ENCODE measurements at regions not wholly inside any gene's neighbourhood (a gene's known extent, or its start where the extent isn't known, plus 50 kb on each side); places are given as distances from the start of the nearest gene placed in this dataset.
A peak's percentile ranks its signal among the peaks of the same experiment; 100 is the strongest.
"Not testable (repeated sequence)": the region's sequence is repeated elsewhere in the genome, so short reads cannot be mapped to it uniquely, and the experiment has no call there.

GRCh38 chr16:85273293-85273692 lies 161.0 kb upstream of the CIBAR2 start:
- no peak for DNase-seq (ENCODE audit: low read depth in 2 of 3, low spot score in 2 of 3)

DNA sequence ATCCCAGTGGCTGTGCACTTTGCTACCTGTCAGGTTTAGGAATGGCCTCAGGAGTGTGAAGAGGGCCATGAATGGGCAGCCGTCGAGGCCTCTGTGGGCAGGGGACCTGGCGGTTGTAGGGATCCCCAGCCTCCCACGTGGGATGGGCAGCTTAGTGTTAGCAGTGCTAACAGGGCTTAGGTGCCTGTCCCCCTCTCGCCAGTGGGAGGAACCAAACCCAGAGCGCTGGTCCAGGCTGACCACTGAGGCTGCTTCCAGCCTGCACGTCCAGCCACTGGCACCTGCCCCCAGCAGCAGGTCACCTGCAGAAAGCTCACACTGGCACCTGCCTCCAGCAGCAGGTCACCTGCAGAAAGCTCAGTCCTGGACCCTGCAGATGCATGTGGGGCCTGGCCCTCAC lies 162.2 kb upstream of the CIBAR2 start:
- DNase-seq (ENCODE audit: low read depth in 2 of 3, low spot score in 2 of 3): no peak

DNA sequence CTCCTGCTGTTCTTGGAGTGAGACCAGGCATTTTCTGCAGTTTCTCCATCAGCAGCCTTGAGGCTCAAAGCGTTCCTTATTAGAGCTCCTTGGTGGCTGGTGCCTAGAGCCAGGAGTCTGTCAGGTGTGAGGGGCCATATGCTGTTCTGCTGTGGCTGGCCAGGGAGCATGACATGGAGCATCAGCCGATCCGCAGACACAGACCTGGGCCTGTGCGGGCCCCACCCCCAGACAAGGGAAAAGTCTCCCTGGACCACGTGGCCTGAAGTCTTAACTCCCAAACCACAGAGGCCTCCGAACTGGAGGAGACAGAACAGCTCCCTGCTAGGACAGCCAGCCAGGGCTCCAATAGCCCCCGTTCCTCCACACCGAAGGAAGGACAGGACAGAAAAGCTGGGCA lies 162.7 kb upstream of the CIBAR2 start:
- DNase-seq (ENCODE audit: low read depth in 2 of 3, low spot score in 2 of 3): no peak

DNA sequence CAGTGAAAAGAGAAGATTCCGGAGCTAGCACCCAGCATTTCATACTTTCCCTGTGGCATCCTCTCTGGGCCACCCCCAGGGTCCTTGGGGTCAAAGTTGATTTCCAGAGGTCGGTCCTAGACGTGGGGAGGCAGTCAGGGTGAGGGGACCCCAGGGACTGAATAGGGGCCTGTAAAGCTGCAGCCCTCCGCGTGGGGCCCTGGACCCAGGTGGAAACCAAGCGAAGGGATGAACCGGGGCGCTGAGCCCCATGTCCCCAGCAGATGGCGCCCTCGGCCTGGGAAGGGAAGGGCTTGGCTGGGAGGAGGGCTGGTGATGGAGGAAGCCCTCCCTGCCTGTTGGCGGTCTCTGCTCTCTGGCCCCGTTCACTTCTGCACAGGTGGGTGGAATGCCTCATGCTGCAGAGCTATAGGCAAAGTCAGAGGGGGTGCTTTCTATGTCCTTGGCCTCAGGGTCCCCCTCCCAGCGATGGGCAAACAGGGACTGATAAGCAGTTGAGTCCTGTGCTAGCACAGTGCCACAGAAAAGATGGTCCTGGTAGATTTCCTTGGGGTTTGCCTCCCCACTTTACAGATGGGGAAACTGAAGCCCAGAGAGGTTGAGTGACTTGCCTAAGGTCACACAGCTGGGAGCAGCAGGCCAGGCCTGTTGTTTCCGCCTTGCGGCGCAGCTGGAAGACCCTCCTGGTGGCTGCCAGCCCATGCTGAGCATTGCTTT lies 163.4 kb upstream of the CIBAR2 start:
- peak; percentile 40 to 78 (median 68) for DNase-seq (ENCODE audit: low read depth in 2 of 3, low spot score in 2 of 3)

DNA sequence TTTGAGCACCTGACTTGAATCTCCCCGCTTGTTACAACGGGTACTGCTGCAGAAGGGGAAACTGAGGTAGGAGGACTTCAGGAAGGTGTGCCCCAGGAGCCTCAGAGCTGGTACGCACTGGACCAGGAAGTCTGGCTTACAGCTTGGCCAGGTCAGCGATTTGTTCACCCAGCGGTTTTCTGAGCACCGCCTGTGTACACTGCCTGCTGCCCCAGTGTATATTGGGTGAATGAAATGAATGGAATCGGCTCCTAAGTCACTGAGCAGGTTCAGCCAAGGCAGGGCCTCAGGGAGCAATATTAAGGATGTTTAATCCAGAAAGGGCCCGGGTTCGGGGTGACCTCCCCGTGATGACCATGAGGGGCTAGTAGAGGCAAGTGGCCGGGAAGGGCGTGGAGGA lies 164.0 kb upstream of the CIBAR2 start:
- DNase-seq (ENCODE audit: low read depth in 2 of 3, low spot score in 2 of 3): no peak

GRCh38 chr16:85276721-85277120 lies 164.4 kb upstream of the CIBAR2 start:
- no peak for DNase-seq (ENCODE audit: low read depth in 2 of 3, low spot score in 2 of 3)

GRCh38 chr16:85278839-85279238 lies 166.6 kb upstream of the CIBAR2 start:
- DNase-seq (ENCODE audit: low read depth in 2 of 3, low spot score in 2 of 3): no peak

- DNase-seq (ENCODE audit: low read depth in 2 of 3, low spot score in 2 of 3): no peak
These were observed 167.1 kb upstream of the CIBAR2 start for GRCh38 chr16:85279402-85279801.

GRCh38 chr16:85279825-85280545 lies 167.7 kb upstream of the CIBAR2 start:
- no peak for DNase-seq (ENCODE audit: low read depth in 2 of 3, low spot score in 2 of 3)

GRCh38 chr16:85281181-85281580 lies 168.9 kb upstream of the CIBAR2 start:
- no peak for DNase-seq (ENCODE audit: low read depth in 2 of 3, low spot score in 2 of 3)

- no peak for DNase-seq (ENCODE audit: low read depth in 2 of 3, low spot score in 2 of 3)
These were observed 170.6 kb upstream of the CIBAR2 start for GRCh38 chr16:85282842-85283241.

DNA sequence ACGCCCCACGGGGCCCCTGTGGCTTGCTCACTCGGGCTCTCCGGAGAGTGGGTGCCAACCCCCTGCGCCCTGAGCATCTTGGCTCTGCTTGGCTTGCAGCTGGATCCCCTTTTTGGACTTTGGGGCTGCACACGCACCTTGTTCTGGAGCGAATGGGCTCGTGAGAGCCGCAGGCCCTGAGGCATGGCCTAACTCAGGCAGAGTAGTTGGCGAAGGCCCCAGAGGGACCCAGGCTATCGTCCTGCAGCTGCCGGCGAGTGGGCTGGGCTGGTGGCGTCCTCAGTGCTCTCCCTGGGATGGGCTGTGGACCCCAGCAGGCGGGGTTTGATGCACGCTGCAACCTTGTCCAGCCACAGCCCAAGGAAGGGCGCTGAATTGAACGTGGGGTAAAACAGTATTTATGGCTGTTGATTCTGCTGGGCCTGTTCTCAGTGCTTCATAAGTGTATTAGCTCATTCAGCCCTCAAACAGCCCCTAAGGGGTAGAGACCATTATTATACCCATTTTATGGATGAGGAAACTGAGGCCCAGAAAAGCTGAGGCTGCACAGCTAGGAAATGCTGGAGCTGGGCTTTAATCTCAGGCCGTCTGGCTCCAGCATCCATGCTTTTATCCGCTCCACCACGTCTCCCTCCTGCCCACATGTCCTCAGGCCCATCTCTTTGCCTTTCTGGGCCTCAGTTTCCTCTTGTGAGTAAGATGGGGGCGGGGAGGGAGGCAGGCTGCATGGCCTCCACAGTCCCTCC lies 171.2 kb upstream of the CIBAR2 start:
- no peak for DNase-seq (ENCODE audit: low read depth in 2 of 3, low spot score in 2 of 3)

- DNase-seq (ENCODE audit: low read depth in 2 of 3, low spot score in 2 of 3): no peak
These were observed 172.0 kb upstream of the CIBAR2 start for GRCh38 chr16:85284141-85284817.

GRCh38 chr16:85285681-85286065 lies 173.4 kb upstream of the CIBAR2 start:
- no peak for DNase-seq (ENCODE audit: low read depth in 2 of 3, low spot score in 2 of 3)

DNA sequence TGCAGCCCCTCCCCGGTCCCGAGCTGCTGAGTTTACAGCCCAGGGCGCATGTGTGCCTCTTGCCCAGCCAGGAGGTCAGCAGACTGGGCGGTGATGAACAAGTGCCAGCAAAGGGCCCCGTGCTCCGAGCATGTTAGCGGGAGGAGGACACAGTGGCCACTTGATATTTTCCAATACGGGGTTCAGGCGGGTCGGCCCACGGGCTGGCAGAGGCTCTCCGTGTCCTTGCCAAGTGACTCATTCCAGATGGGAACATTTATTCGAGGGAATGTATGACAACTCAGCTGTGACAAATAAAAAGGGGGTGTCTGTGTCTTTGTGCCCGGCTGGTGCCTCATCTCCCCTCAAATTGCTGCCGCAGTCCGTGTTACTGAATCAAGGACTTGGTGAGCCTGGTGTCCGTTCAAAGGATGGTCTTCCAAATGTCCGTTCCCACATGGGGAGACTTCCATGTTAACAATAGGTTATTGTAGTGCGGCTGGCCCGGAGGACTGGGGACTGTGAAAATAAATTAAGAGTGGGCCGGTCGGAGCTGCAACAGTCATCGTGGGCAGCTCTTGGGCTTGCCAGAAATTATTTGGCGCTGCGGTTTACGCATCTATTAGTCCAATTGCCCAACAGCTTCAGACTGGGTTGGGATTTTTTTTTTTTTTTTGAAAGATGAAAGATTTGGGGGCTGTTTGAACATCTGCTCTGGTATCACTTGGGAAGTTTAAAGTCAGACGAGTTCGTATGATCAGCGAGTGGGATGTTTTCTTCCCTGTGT lies 174.0 kb upstream of the CIBAR2 start:
- DNase-seq (ENCODE audit: low read depth in 2 of 3, low spot score in 2 of 3): no peak

GRCh38 chr16:85286951-85287814 lies 174.9 kb upstream of the CIBAR2 start:
- no peak for DNase-seq (ENCODE audit: low read depth in 2 of 3, low spot score in 2 of 3)

DNA sequence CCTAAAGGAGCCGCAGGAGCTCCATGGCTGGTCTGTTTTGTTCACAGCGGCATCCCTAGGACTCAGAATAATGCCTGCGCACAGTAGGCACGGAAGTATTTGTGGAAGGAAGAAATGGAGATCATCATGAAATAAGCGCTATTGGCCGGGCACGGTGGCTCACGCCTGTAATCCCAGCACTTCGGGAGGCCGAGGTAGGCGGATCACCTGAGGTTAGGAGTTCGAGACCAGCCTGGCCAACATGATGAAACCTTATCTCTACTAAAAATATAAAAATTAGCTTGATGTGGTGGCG lies 175.5 kb upstream of the CIBAR2 start:
- DNase-seq (ENCODE audit: low read depth in 2 of 3, low spot score in 2 of 3): not testable (repeated sequence)

DNA sequence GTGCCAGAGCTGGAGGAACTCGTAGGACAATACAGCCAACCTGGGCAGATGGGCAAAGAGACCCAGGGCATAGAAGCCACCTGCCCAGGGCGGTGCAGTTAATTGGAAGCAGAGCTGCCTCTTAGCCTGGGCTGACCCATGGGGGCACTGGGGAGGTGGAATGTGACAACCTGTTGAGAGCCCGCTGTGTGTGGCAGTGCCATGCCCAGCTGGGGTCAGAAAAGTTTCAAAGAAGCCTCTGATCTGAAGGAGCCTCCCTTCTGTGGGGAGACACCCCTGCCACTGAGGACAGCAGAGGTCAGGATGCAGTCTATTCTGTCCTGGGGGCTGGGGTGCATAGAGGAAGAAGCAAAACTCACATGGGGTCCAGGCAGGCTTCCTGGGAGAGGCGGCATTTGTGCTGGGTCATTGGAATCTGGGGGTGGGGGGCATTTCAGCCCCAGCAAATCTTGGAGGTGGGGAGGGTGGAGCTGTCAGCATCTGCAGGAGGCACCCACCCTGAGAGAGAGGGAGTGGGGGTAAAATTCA lies 176.1 kb upstream of the CIBAR2 start:
- no peak for DNase-seq (ENCODE audit: low read depth in 2 of 3, low spot score in 2 of 3)

- DNase-seq (ENCODE audit: low read depth in 2 of 3, low spot score in 2 of 3): no peak
These were observed 176.8 kb upstream of the CIBAR2 start for GRCh38 chr16:85288869-85289660.

All from activated CD8-positive, alpha-beta memory T cell treated with anti-CD3 and anti-CD28 coated beads for 48 hours (primary cell).